Superior temporal gyrus (tissue), 1 donor: ENCODE measurements at regions not wholly inside any gene's neighbourhood (a gene's known extent, or its start where the extent isn't known, plus 50 kb on each side); places are given as distances from the start of the nearest gene placed in this dataset.
"Not testable (repeated sequence)": the region's sequence is repeated elsewhere in the genome, so short reads cannot be mapped to it uniquely, and the experiment has no call there.

Experiments
- DNase-seq: peaks from one replicate; pipeline ENCODE4 v3.0.0-alpha.2; 2016; ENCODE audit errors: extremely low spot score

GRCh38 chr5:125045646-125046045, 299.2 kb upstream of the ZNF608 start:
- DNase-seq: no peak

GRCh38 chr5:125046838-125047237, 300.4 kb upstream of the ZNF608 start:
- DNase-seq: no peak

GRCh38 chr5:125047871-125048270, 301.4 kb upstream of the ZNF608 start:
- DNase-seq: no peak

GRCh38 chr5:125049721-125050702, 303.6 kb upstream of the ZNF608 start:
- no peak for DNase-seq

GRCh38 chr5:125050926-125051325, 304.5 kb upstream of the ZNF608 start:
- DNase-seq: peak; percentile 83

- DNase-seq: no peak
Observed at GRCh38 chr5:125052584-125052983, 306.1 kb upstream of the ZNF608 start.

GRCh38 chr5:125053179-125053578, 306.7 kb upstream of the ZNF608 start:
- no peak for DNase-seq

GRCh38 chr5:125054146-125054545, 307.7 kb upstream of the ZNF608 start:
- DNase-seq: no peak

- DNase-seq: no peak
Observed at GRCh38 chr5:125056671-125057485, 310.4 kb upstream of the ZNF608 start.

- DNase-seq: no peak
Observed at GRCh38 chr5:125057912-125058826, 311.7 kb upstream of the ZNF608 start.

GRCh38 chr5:125059255-125060002, 313.0 kb upstream of the ZNF608 start:
- no peak for DNase-seq

GRCh38 chr5:125061726-125062125, 315.3 kb upstream of the ZNF608 start:
- DNase-seq: no peak

- DNase-seq: no peak
Observed at GRCh38 chr5:125064621-125065438, 318.4 kb upstream of the ZNF608 start.

- no peak for DNase-seq
Observed at GRCh38 chr5:125065741-125066140, 319.3 kb upstream of the ZNF608 start.

GRCh38 chr5:125070961-125071360, 324.5 kb upstream of the ZNF608 start:
- no peak for DNase-seq

GRCh38 chr5:125073090-125073489, 326.7 kb upstream of the ZNF608 start:
- DNase-seq: no peak

GRCh38 chr5:125075567-125075966, 329.1 kb upstream of the ZNF608 start:
- DNase-seq: no peak

- not testable (repeated sequence) for DNase-seq
Observed at GRCh38 chr5:125079028-125079427, 332.6 kb upstream of the ZNF608 start.

GRCh38 chr5:125081101-125081500, 334.7 kb upstream of the ZNF608 start:
- no peak for DNase-seq

GRCh38 chr5:125083981-125084380, 337.5 kb upstream of the ZNF608 start:
- DNase-seq: no peak
